GM12878 (cell line): ENCODE measurements at regions not wholly inside any gene's neighbourhood (a gene's known extent, or its start where the extent isn't known, plus 50 kb on each side); places are given as distances from the start of the nearest gene placed in this dataset.

Experiments used
- ASH2L ChIP-seq: fragments of 300-600, 200-600 bp; sonication (generic); IDR thresholded peaks from 2 replicates; pipeline ENCODE4 v1.6.1; 2017; ENCODE audit warnings: low read depth, mild to moderate bottlenecking, borderline replicate concordance
- ATF7 ChIP-seq: fragments of 450-650 bp; IDR thresholded peaks from 2 replicates; pipeline ENCODE4 v1.6.1; 2016; ENCODE audit warnings: low read depth, mild to moderate bottlenecking
- EGR1 ChIP-seq, 2 experiments: IDR thresholded peaks; 1 replicate in 1 of 2; 2 replicates in 1 of 2; pipeline ENCODE4 v1.6.1; 2011 to 2012; ENCODE audit warnings: low read depth in 2 of 2, low read length in 2 of 2, borderline replicate concordance in 1 of 2, mild to moderate bottlenecking in 1 of 2, moderate library complexity in 1 of 2
- FOS ChIP-seq: IDR thresholded peaks from 3 replicates; pipeline ENCODE4 v1.6.1; 2011; ENCODE audit warnings: borderline replicate concordance; ENCODE audit not compliant: insufficient read length; ENCODE audit errors: extremely low read depth
- MYB ChIP-seq: fragments of 150-350 bp; IDR thresholded peaks from 2 replicates; pipeline ENCODE4 v1.6.1; 2014; ENCODE audit warnings: mild to moderate bottlenecking, low read depth, low read length, borderline replicate concordance
- PAX8 ChIP-seq: fragments of 450-650 bp; IDR thresholded peaks from 2 replicates; pipeline ENCODE4 v1.6.1; 2017; ENCODE audit warnings: mild to moderate bottlenecking, moderate library complexity
- SPI1 ChIP-seq: IDR thresholded peaks from 2 replicates; pipeline ENCODE4 v1.6.1; 2011; ENCODE audit warnings: low read depth, mild to moderate bottlenecking, low read length, moderate library complexity, borderline replicate concordance; ENCODE audit not compliant: insufficient read depth
- STAT3 ChIP-seq: IDR thresholded peaks from 2 replicates; pipeline ENCODE4 v1.6.1; 2011; ENCODE audit warnings: low read depth, low read length, improper control_type of control experiment
- SUPT20H ChIP-seq: IDR thresholded peaks from 2 replicates; pipeline ENCODE4 v1.6.1; 2011; ENCODE audit warnings: low read depth, mild to moderate bottlenecking, low read length, moderate library complexity, borderline replicate concordance; ENCODE audit not compliant: control insufficient read depth
- ZBTB11 ChIP-seq: fragments of 450-650 bp; formaldehyde crosslinking; IDR thresholded peaks from 2 replicates; pipeline ENCODE4 v1.5.0; 2022; ENCODE audit warnings: mild to moderate bottlenecking, missing genetic modification characterization
- ZBTB40 ChIP-seq: fragments of 450-650 bp; IDR thresholded peaks from 2 replicates; pipeline ENCODE4 v1.6.1; 2016; ENCODE audit warnings: mild to moderate bottlenecking, moderate library complexity, borderline replicate concordance
- ZNF384 ChIP-seq: IDR thresholded peaks from 2 replicates; pipeline ENCODE4 v1.6.1; 2012; ENCODE audit warnings: low read depth, mild to moderate bottlenecking, low read length, improper control_type of control experiment, borderline replicate concordance
- TF ChIP-seq, protein P1 (sequence below): fragments of 450-650 bp; formaldehyde crosslinking; IDR thresholded peaks from 2 replicates; pipeline ENCODE4 v1.4.0; 2022; ENCODE audit warnings: mild to moderate bottlenecking, moderate library complexity

GRCh38 chr18:47413327-47413726, 161.9 kb upstream of the SKOR2 start (continued):
- TF ChIP-seq, protein P1, sequence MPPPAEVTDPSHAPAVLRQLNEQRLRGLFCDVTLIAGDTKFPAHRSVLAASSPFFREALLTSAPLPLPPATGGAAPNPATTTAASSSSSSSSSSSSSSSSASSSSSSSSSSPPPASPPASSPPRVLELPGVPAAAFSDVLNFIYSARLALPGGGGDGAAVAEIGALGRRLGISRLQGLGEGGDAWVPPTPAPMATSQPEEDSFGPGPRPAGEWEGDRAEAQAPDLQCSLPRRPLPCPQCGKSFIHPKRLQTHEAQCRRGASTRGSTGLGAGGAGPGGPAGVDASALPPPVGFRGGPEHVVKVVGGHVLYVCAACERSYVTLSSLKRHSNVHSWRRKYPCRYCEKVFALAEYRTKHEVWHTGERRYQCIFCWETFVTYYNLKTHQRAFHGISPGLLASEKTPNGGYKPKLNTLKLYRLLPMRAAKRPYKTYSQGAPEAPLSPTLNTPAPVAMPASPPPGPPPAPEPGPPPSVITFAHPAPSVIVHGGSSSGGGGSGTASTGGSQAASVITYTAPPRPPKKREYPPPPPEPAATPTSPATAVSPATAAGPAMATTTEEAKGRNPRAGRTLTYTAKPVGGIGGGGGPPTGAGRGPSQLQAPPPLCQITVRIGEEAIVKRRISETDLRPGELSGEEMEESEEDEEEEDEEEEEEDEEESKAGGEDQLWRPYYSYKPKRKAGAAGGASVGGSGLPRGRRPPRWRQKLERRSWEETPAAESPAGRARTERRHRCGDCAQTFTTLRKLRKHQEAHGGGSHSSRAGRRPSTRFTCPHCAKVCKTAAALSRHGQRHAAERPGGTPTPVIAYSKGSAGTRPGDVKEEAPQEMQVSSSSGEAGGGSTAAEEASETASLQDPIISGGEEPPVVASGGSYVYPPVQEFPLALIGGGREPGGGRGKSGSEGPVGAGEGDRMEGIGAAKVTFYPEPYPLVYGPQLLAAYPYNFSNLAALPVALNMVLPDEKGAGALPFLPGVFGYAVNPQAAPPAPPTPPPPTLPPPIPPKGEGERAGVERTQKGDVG (CRISPR knock-in tag): no peak
- TF ChIP-seq PAX8 (no peak), EGR1 (IDR thresholded peaks at IDR 0.05; ENCODE audit: borderline replicate concordance in 1 of 2, low read depth in 2 of 2, low read length in 2 of 2) (no peak), ZBTB40 (no peak), MYB (no peak), ZNF384 (no peak), ATF7 (no peak), STAT3 (no peak), FOS (no peak), SPI1 (no peak), ASH2L (no peak), SUPT20H (no peak), ZBTB11 (no peak)
